GM21619 (cell line): ENCODE measurements at regions not wholly inside any gene's neighbourhood (a gene's known extent, or its start where the extent isn't known, plus 50 kb on each side); places are given as distances from the start of the nearest gene placed in this dataset.

Source experiments
- ATAC-seq: cut with Tn5 transposase; IDR thresholded peaks from one replicate; pipeline ENCODE4 v1.9.1; 2021; ENCODE audit not compliant: unreplicated experiment

- no peak for ATAC-seq
Observed at GRCh38 chr18:41373612-41374011, 581.4 kb upstream of the PIK3C3 start.

GRCh38 chr18:41372046-41372665 is 582.9 kb upstream of the PIK3C3 start:
- no peak for ATAC-seq

- no peak for ATAC-seq
Observed at GRCh38 chr18:41371156-41372045, 583.6 kb upstream of the PIK3C3 start.

GRCh38 chr18:41370740-41371139 is 584.3 kb upstream of the PIK3C3 start:
- no peak for ATAC-seq

GRCh38 chr18:41357708-41358107 is 597.3 kb upstream of the PIK3C3 start:
- no peak for ATAC-seq

GRCh38 chr18:41353777-41354528 is 601.1 kb upstream of the PIK3C3 start:
- ATAC-seq: no peak

GRCh38 chr18:41351430-41351829 is 603.6 kb upstream of the PIK3C3 start:
- no peak for ATAC-seq

GRCh38 chr18:41347057-41347456 is 608.0 kb upstream of the PIK3C3 start:
- ATAC-seq: no peak

- no peak for ATAC-seq
Observed at GRCh38 chr18:41343808-41344207, 611.2 kb upstream of the PIK3C3 start.

GRCh38 chr18:41338341-41338740 is 616.7 kb upstream of the PIK3C3 start:
- ATAC-seq: no peak

- ATAC-seq: no peak
Observed at GRCh38 chr18:41331661-41332060, 623.4 kb upstream of the PIK3C3 start.

- ATAC-seq: no peak
Observed at GRCh38 chr18:41326311-41326710, 628.7 kb upstream of the PIK3C3 start.

GRCh38 chr18:41324934-41325333 is 630.1 kb upstream of the PIK3C3 start:
- ATAC-seq: no peak

GRCh38 chr18:41324020-41324791 is 630.8 kb upstream of the PIK3C3 start:
- ATAC-seq: no peak

GRCh38 chr18:41323044-41323443 is 632.0 kb upstream of the PIK3C3 start:
- ATAC-seq: no peak

- ATAC-seq: no peak
Observed at GRCh38 chr18:41320100-41320499, 634.9 kb upstream of the PIK3C3 start.

- no peak for ATAC-seq
Observed at GRCh38 chr18:41315134-41315533, 639.9 kb upstream of the PIK3C3 start.

GRCh38 chr18:41311571-41312547 is 643.2 kb upstream of the PIK3C3 start:
- ATAC-seq: no peak

GRCh38 chr18:41297740-41298139 is 657.3 kb upstream of the PIK3C3 start:
- ATAC-seq: no peak

GRCh38 chr18:41269294-41269693 is 685.7 kb upstream of the PIK3C3 start:
- no peak for ATAC-seq
